HG03558 (cell line): ENCODE measurements at regions not wholly inside any gene's neighbourhood (a gene's known extent, or its start where the extent isn't known, plus 50 kb on each side); places are given as distances from the start of the nearest gene placed in this dataset.
"Not testable (repeated sequence)": the region's sequence is repeated elsewhere in the genome, so short reads cannot be mapped to it uniquely, and the experiment has no call there.

ENCODE experiments used
- ATAC-seq: cut with Tn5 transposase; IDR thresholded peaks from one replicate; pipeline ENCODE4 v1.9.1; 2021; ENCODE audit warnings: moderate number of reproducible peaks; ENCODE audit not compliant: unreplicated experiment; ENCODE audit errors: extremely low read depth

GRCh38 chr5:100401149-100401548, 134.0 kb upstream of the FAM174A start:
- ATAC-seq, result no peak

- not testable (repeated sequence) for ATAC-seq
These were observed 136.4 kb upstream of the FAM174A start for GRCh38 chr5:100398815-100399214.

- ATAC-seq, result not testable (repeated sequence)
These were observed 155.8 kb upstream of the FAM174A start for GRCh38 chr5:100379254-100379858.

- not testable (repeated sequence) for ATAC-seq
These were observed 170.3 kb upstream of the FAM174A start for GRCh38 chr5:100364757-100365478.

GRCh38 chr5:100364343-100364742, 170.8 kb upstream of the FAM174A start:
- ATAC-seq, result not testable (repeated sequence)

GRCh38 chr5:100359998-100360397, 175.2 kb upstream of the FAM174A start:
- not testable (repeated sequence) for ATAC-seq

GRCh38 chr5:100346269-100346668, 188.9 kb upstream of the FAM174A start:
- not testable (repeated sequence) for ATAC-seq

GRCh38 chr5:100341485-100341884, 193.7 kb upstream of the FAM174A start:
- ATAC-seq, result not testable (repeated sequence)

GRCh38 chr5:100322483-100322882, 212.7 kb upstream of the FAM174A start:
- no peak for ATAC-seq

GRCh38 chr5:100319885-100320284, 215.3 kb upstream of the FAM174A start:
- no peak for ATAC-seq

- no peak for ATAC-seq
These were observed 221.5 kb upstream of the FAM174A start for GRCh38 chr5:100313657-100314056.

GRCh38 chr5:100311806-100312205, 223.4 kb upstream of the FAM174A start:
- ATAC-seq, result no peak

GRCh38 chr5:100306000-100306399, 229.2 kb upstream of the FAM174A start:
- no peak for ATAC-seq

- no peak for ATAC-seq
These were observed 232.0 kb upstream of the FAM174A start for GRCh38 chr5:100303216-100303615.

- ATAC-seq, result no peak
These were observed 235.9 kb upstream of the FAM174A start for GRCh38 chr5:100299261-100299660.

- ATAC-seq, result no peak
These were observed 259.1 kb upstream of the FAM174A start for GRCh38 chr5:100276071-100276470.

GRCh38 chr5:100275631-100276030, 259.5 kb upstream of the FAM174A start:
- no peak for ATAC-seq

- no peak for ATAC-seq
These were observed 261.2 kb upstream of the FAM174A start for GRCh38 chr5:100273846-100274580.

- ATAC-seq, result no peak
These were observed 265.0 kb upstream of the FAM174A start for GRCh38 chr5:100270023-100270771.

GRCh38 chr5:100260968-100261367, 274.2 kb upstream of the FAM174A start:
- no peak for ATAC-seq
